ENCODE measurements at regions not wholly inside any gene's neighbourhood (a gene's known extent, or its start where the extent isn't known, plus 50 kb on each side); places are given as distances from the start of the nearest gene placed in this dataset.

GRCh38 chr11:115665175-115665821 is 161.1 kb upstream of the CADM1 start:
- Histone ChIP-seq H3K27ac (ENCODE audit: low read depth, low read length) (no peak overlapping the region), H3K27me3 (ENCODE audit: control insufficient read depth in 3 of 3, insufficient read depth in 3 of 3, low read length in 3 of 3) (peaks cover 0 to 5% (median 0%) of the 10 kb centered on the region in 3 donors), H3K4me3 (ENCODE audit: low read length in 3 of 3) (no peak overlapping the region), H3K4me1 (ENCODE audit: control insufficient read depth in 3 of 3, insufficient read depth in 3 of 3, low read length in 3 of 3) (peaks cover 0 to 5% (median 4%) of the 10 kb centered on the region in 3 donors), H3K36me3 (ENCODE audit: control insufficient read depth in 3 of 3, insufficient read depth in 3 of 3, low read length in 3 of 3) (no peaks in the 10 kb centered on the region), H3K9ac (ENCODE audit: low read depth in 1 of 3, low read length in 3 of 3) (no peak overlapping the region), H3K9me3 (ENCODE audit: control insufficient read depth in 3 of 3, low read length in 3 of 3) (no peaks in the 10 kb centered on the region)

GRCh38 chr11:115664313-115664712 is 160.1 kb upstream of the CADM1 start:
- Histone ChIP-seq H3K36me3 (ENCODE audit: control insufficient read depth in 3 of 3, insufficient read depth in 3 of 3, low read length in 3 of 3) (no peaks in the 10 kb centered on the region), H3K27ac (ENCODE audit: low read depth, low read length) (no peak overlapping the region), H3K4me1 (ENCODE audit: control insufficient read depth in 3 of 3, insufficient read depth in 3 of 3, low read length in 3 of 3) (peaks cover 4 to 9% (median 5%) of the 10 kb centered on the region in 3 donors), H3K9me3 (ENCODE audit: control insufficient read depth in 3 of 3, low read length in 3 of 3) (no peaks in the 10 kb centered on the region), H3K27me3 (ENCODE audit: control insufficient read depth in 3 of 3, insufficient read depth in 3 of 3, low read length in 3 of 3) (peaks cover 8 to 11% (median 9%) of the 10 kb centered on the region in 3 donors), H3K4me3 (ENCODE audit: low read length in 3 of 3) (no peak overlapping the region), H3K9ac (ENCODE audit: low read depth in 1 of 3, low read length in 3 of 3) (no peak overlapping the region)

DNA sequence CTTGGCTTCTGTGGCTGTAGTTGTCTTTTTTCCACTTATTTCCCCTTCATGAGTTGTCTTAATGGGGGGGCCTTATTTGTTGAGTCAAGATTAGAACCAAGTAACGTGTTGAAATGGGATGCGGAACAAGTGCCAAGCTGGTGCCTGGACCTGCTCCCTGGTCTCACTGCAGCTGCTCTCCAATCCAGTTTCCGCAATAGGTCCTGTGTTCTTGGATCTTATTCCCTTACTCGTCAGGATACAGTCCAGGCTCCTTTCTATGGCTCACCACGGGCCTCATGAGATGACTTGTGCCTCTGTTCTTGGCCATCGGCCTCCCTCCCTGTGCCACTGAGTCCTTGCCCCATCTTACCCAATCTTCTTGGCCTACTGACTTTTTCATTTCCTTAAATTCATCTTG is 159.6 kb upstream of the CADM1 start:
- Histone ChIP-seq H3K27ac (ENCODE audit: low read depth, low read length) (no peak overlapping the region), H3K27me3 (ENCODE audit: control insufficient read depth in 3 of 3, insufficient read depth in 3 of 3, low read length in 3 of 3) (peaks cover 11 to 16% (median 13%) of the 10 kb centered on the region in 3 donors), H3K4me1 (ENCODE audit: control insufficient read depth in 3 of 3, insufficient read depth in 3 of 3, low read length in 3 of 3) (peaks cover 8 to 14% (median 8%) of the 10 kb centered on the region in 3 donors), H3K9me3 (ENCODE audit: control insufficient read depth in 3 of 3, low read length in 3 of 3) (no peaks in the 10 kb centered on the region), H3K4me3 (ENCODE audit: low read length in 3 of 3) (no peak overlapping the region), H3K9ac (ENCODE audit: low read depth in 1 of 3, low read length in 3 of 3) (no peak overlapping the region), H3K36me3 (ENCODE audit: control insufficient read depth in 3 of 3, insufficient read depth in 3 of 3, low read length in 3 of 3) (no peaks in the 10 kb centered on the region)

- peak overlapping the region in 2 of 3 donors; percentile 62 to 76 for H3K4me3 ChIP-seq (ENCODE audit: low read length in 3 of 3)
- no peak overlapping the region for H3K27ac ChIP-seq (ENCODE audit: low read depth, low read length)
- no peaks in the 10 kb centered on the region for H3K36me3 ChIP-seq (ENCODE audit: control insufficient read depth in 3 of 3, insufficient read depth in 3 of 3, low read length in 3 of 3)
- H3K27me3 ChIP-seq (ENCODE audit: control insufficient read depth in 3 of 3, insufficient read depth in 3 of 3, low read length in 3 of 3) = peaks cover 11 to 20% (median 13%) of the 10 kb centered on the region in 3 donors
- no peaks in the 10 kb centered on the region for H3K9me3 ChIP-seq (ENCODE audit: control insufficient read depth in 3 of 3, low read length in 3 of 3)
- peak overlapping the region in 2 of 3 donors; percentile 32 to 88 for H3K9ac ChIP-seq (ENCODE audit: low read depth in 1 of 3, low read length in 3 of 3)
- H3K4me1 ChIP-seq (ENCODE audit: control insufficient read depth in 3 of 3, insufficient read depth in 3 of 3, low read length in 3 of 3) = peaks cover 2 to 10% (median 8%) of the 10 kb centered on the region in 3 donors
Measured at GRCh38 chr11:115660030-115660805, 156.0 kb upstream of the CADM1 start.

- H3K36me3 ChIP-seq (ENCODE audit: control insufficient read depth in 3 of 3, insufficient read depth in 3 of 3, low read length in 3 of 3) = no peaks in the 10 kb centered on the region
- H3K9me3 ChIP-seq (ENCODE audit: control insufficient read depth in 3 of 3, low read length in 3 of 3) = no peaks in the 10 kb centered on the region
- H3K9ac ChIP-seq (ENCODE audit: low read depth in 1 of 3, low read length in 3 of 3) = peak overlapping the region; percentile 38 to 88 (median 61)
- peaks cover 11 to 20% (median 13%) of the 10 kb centered on the region in 3 donors for H3K27me3 ChIP-seq (ENCODE audit: control insufficient read depth in 3 of 3, insufficient read depth in 3 of 3, low read length in 3 of 3)
- peaks cover 2 to 10% (median 8%) of the 10 kb centered on the region in 3 donors for H3K4me1 ChIP-seq (ENCODE audit: control insufficient read depth in 3 of 3, insufficient read depth in 3 of 3, low read length in 3 of 3)
- no peak overlapping the region for H3K27ac ChIP-seq (ENCODE audit: low read depth, low read length)
- H3K4me3 ChIP-seq (ENCODE audit: low read length in 3 of 3) = peak overlapping the region; percentile 54 to 76 (median 62)
Measured at GRCh38 chr11:115659061-115659963, 155.1 kb upstream of the CADM1 start.

DNA sequence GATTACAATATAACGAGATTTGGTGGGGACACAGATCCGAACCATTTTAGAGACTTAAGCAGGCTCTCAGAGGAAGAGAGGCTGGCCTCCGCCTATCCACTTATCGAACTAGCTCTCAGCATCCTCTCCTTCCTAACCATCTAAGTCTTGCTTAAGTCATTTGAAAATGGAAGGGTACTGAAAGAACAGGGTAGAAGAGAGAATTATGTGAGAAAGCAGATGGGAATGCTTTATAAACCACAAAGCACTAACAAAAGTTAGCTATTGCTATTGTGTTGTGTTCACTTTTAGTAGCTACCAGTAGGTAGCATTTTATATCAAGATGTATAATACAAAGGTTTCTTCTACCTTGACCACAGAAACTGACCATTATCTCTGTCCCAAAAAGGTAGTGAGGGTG is 153.4 kb upstream of the CADM1 start:
- Histone ChIP-seq H3K27ac (ENCODE audit: low read depth, low read length) (no peak overlapping the region), H3K9ac (ENCODE audit: low read depth in 1 of 3, low read length in 3 of 3) (no peak overlapping the region), H3K4me3 (ENCODE audit: low read length in 3 of 3) (no peak overlapping the region), H3K27me3 (ENCODE audit: control insufficient read depth in 3 of 3, insufficient read depth in 3 of 3, low read length in 3 of 3) (peaks cover 11 to 20% (median 17%) of the 10 kb centered on the region in 3 donors), H3K9me3 (ENCODE audit: control insufficient read depth in 3 of 3, low read length in 3 of 3) (no peaks in the 10 kb centered on the region), H3K4me1 (ENCODE audit: control insufficient read depth in 3 of 3, insufficient read depth in 3 of 3, low read length in 3 of 3) (peaks cover 2 to 10% (median 8%) of the 10 kb centered on the region in 3 donors), H3K36me3 (ENCODE audit: control insufficient read depth in 3 of 3, insufficient read depth in 3 of 3, low read length in 3 of 3) (no peaks in the 10 kb centered on the region)

GRCh38 chr11:115656669-115657068 is 152.5 kb upstream of the CADM1 start:
- no peak overlapping the region for H3K27ac ChIP-seq (ENCODE audit: low read depth, low read length)
- no peaks in the 10 kb centered on the region for H3K9me3 ChIP-seq (ENCODE audit: control insufficient read depth in 3 of 3, low read length in 3 of 3)
- H3K4me3 ChIP-seq (ENCODE audit: low read length in 3 of 3) = no peak overlapping the region
- H3K9ac ChIP-seq (ENCODE audit: low read depth in 1 of 3, low read length in 3 of 3) = no peak overlapping the region
- no peaks in the 10 kb centered on the region for H3K36me3 ChIP-seq (ENCODE audit: control insufficient read depth in 3 of 3, insufficient read depth in 3 of 3, low read length in 3 of 3)
- peaks cover 5 to 14% (median 8%) of the 10 kb centered on the region in 3 donors for H3K4me1 ChIP-seq (ENCODE audit: control insufficient read depth in 3 of 3, insufficient read depth in 3 of 3, low read length in 3 of 3)
- H3K27me3 ChIP-seq (ENCODE audit: control insufficient read depth in 3 of 3, insufficient read depth in 3 of 3, low read length in 3 of 3) = peaks cover 11 to 20% (median 17%) of the 10 kb centered on the region in 3 donors

DNA sequence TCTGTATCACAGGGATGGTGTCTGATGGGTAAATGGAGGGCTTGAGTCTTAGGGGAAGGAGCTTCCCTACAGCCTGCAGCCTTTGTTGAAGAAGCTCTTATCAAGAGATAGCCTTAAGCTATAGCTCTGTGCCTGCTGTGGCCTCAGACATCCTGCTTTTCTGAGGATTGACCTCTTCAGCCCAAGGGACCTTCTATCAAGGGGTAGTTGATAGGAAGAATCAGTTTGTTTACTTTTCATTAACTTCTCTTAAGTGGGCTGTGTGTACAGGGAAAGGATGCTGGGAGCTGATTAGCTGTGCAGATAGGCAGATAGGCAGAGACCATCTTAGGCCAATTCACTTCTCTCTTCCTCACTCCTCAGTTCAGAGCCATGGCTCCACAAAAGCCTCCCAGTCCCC is 151.8 kb upstream of the CADM1 start:
- Histone ChIP-seq H3K9ac (ENCODE audit: low read depth in 1 of 3, low read length in 3 of 3) (no peak overlapping the region), H3K4me3 (ENCODE audit: low read length in 3 of 3) (no peak overlapping the region), H3K27me3 (ENCODE audit: control insufficient read depth in 3 of 3, insufficient read depth in 3 of 3, low read length in 3 of 3) (peaks cover 11 to 20% (median 17%) of the 10 kb centered on the region in 3 donors), H3K4me1 (ENCODE audit: control insufficient read depth in 3 of 3, insufficient read depth in 3 of 3, low read length in 3 of 3) (peaks cover 5 to 14% (median 8%) of the 10 kb centered on the region in 3 donors), H3K36me3 (ENCODE audit: control insufficient read depth in 3 of 3, insufficient read depth in 3 of 3, low read length in 3 of 3) (no peaks in the 10 kb centered on the region), H3K9me3 (ENCODE audit: control insufficient read depth in 3 of 3, low read length in 3 of 3) (no peaks in the 10 kb centered on the region), H3K27ac (ENCODE audit: low read depth, low read length) (no peak overlapping the region)

- Histone ChIP-seq H3K27ac (ENCODE audit: low read depth, low read length) (no peak overlapping the region), H3K9me3 (ENCODE audit: control insufficient read depth in 3 of 3, low read length in 3 of 3) (no peaks in the 10 kb centered on the region), H3K9ac (ENCODE audit: low read depth in 1 of 3, low read length in 3 of 3) (no peak overlapping the region), H3K27me3 (ENCODE audit: control insufficient read depth in 3 of 3, insufficient read depth in 3 of 3, low read length in 3 of 3) (peaks cover 7 to 19% (median 11%) of the 10 kb centered on the region in 3 donors), H3K36me3 (ENCODE audit: control insufficient read depth in 3 of 3, insufficient read depth in 3 of 3, low read length in 3 of 3) (no peaks in the 10 kb centered on the region), H3K4me1 (ENCODE audit: control insufficient read depth in 3 of 3, insufficient read depth in 3 of 3, low read length in 3 of 3) (peaks cover 5 to 13% (median 8%) of the 10 kb centered on the region in 3 donors), H3K4me3 (ENCODE audit: low read length in 3 of 3) (no peak overlapping the region)
Measured at GRCh38 chr11:115654792-115655191, 150.6 kb upstream of the CADM1 start.

All from skeletal muscle tissue (tissue), 3 donors.